GM21360 (cell line): ENCODE measurements at regions not wholly inside any gene's neighbourhood (a gene's known extent, or its start where the extent isn't known, plus 50 kb on each side); places are given as distances from the start of the nearest gene placed in this dataset.
"Not testable (repeated sequence)": the region's sequence is repeated elsewhere in the genome, so short reads cannot be mapped to it uniquely, and the experiment has no call there.

ENCODE experiments used
- ATAC-seq: cut with Tn5 transposase; IDR thresholded peaks from one replicate; pipeline ENCODE4 v1.9.1; 2021; ENCODE audit warnings: mild to moderate bottlenecking, moderate library complexity; ENCODE audit not compliant: unreplicated experiment

GRCh38 chr6:134791243-134791843 lies 158.6 kb downstream of the ALDH8A1 start:
- not testable (repeated sequence) for ATAC-seq

GRCh38 chr6:134787261-134787877 lies 162.5 kb downstream of the ALDH8A1 start:
- ATAC-seq, result no peak

- ATAC-seq, result no peak
Observed at GRCh38 chr6:134784336-134784735, 165.6 kb downstream of the ALDH8A1 start.

- ATAC-seq, result no peak
Observed at GRCh38 chr6:134778431-134778830, 171.5 kb downstream of the ALDH8A1 start.

GRCh38 chr6:134774201-134774638 lies 175.7 kb downstream of the ALDH8A1 start:
- no peak for ATAC-seq

- ATAC-seq, result no peak
Observed at GRCh38 chr6:134772671-134773360, 177.1 kb downstream of the ALDH8A1 start.

GRCh38 chr6:134768931-134769330 lies 181.0 kb downstream of the ALDH8A1 start:
- no peak for ATAC-seq

GRCh38 chr6:134766497-134766896 lies 183.4 kb downstream of the ALDH8A1 start:
- no peak for ATAC-seq

GRCh38 chr6:134764741-134765140 lies 185.2 kb downstream of the ALDH8A1 start:
- ATAC-seq, result no peak

- ATAC-seq, result not testable (repeated sequence)
Observed at GRCh38 chr6:134763575-134763974, 186.3 kb downstream of the ALDH8A1 start.

GRCh38 chr6:134758621-134759020 lies 191.3 kb downstream of the ALDH8A1 start:
- ATAC-seq, result no peak

GRCh38 chr6:134757911-134758361 lies 192.0 kb downstream of the ALDH8A1 start:
- no peak for ATAC-seq

GRCh38 chr6:134756374-134757025 lies 193.4 kb downstream of the ALDH8A1 start:
- ATAC-seq, result no peak

- ATAC-seq, result no peak
Observed at GRCh38 chr6:134754013-134754690, 195.7 kb downstream of the ALDH8A1 start.

- ATAC-seq, result no peak
Observed at GRCh38 chr6:134753001-134753400, 196.9 kb downstream of the ALDH8A1 start.

- ATAC-seq, result no peak
Observed at GRCh38 chr6:134752445-134752844, 197.5 kb downstream of the ALDH8A1 start.

GRCh38 chr6:134750669-134751068 lies 199.2 kb downstream of the ALDH8A1 start:
- ATAC-seq, result no peak

- ATAC-seq, result no peak
Observed at GRCh38 chr6:134748484-134748883, 201.4 kb downstream of the ALDH8A1 start.

GRCh38 chr6:134747197-134747596 lies 202.7 kb downstream of the ALDH8A1 start:
- ATAC-seq, result not testable (repeated sequence)

GRCh38 chr6:134746140-134746539 lies 203.8 kb downstream of the ALDH8A1 start:
- ATAC-seq, result no peak

GRCh38 chr6:134745192-134745591 lies 204.7 kb downstream of the ALDH8A1 start:
- ATAC-seq, result not testable (repeated sequence)
